Lung (tissue), 11 donors: ENCODE measurements at regions not wholly inside any gene's neighbourhood (a gene's known extent, or its start where the extent isn't known, plus 50 kb on each side); places are given as distances from the start of the nearest gene placed in this dataset.
A peak's percentile ranks its signal among the peaks of the same experiment; 100 is the strongest.

ENCODE experiments used
- ATAC-seq: fragments of 200-7000 bp; cut with Tn5 transposase; one replicate; pipeline ENCODE4 v1.9.1; 2020; ENCODE audit warnings: moderate number of reproducible peaks; ENCODE audit not compliant: insufficient read depth, low FRiP score
- DNase-seq, 3 donors: peaks; one replicate each; pipeline ENCODE4 v3.0.0-alpha.2; 2013 to 2017
- H3K27ac ChIP-seq, 2 donors: one replicate each; pipeline ENCODE4 v1.5.1; 2013; ENCODE audit warnings: mild to moderate bottlenecking in 2 of 2, moderate library complexity in 2 of 2, control low read depth in 1 of 2, inconsistent platforms in 1 of 2, low read depth in 1 of 2, low read length in 1 of 2
- H3K27me3 ChIP-seq, 3 donors: one replicate each; pipeline ENCODE4 v1.5.1; 2013; ENCODE audit warnings: low read length in 2 of 3; ENCODE audit not compliant: control insufficient read depth in 3 of 3, insufficient read depth in 3 of 3
- H3K36me3 ChIP-seq, 4 donors: one replicate each; pipeline ENCODE4 v1.5.1; 2013; ENCODE audit warnings: low read length in 4 of 4, mild to moderate bottlenecking in 1 of 4, moderate library complexity in 1 of 4; ENCODE audit not compliant: control insufficient read depth in 4 of 4, insufficient read depth in 4 of 4
- H3K4me1 ChIP-seq, 5 donors: one replicate each; pipeline ENCODE4 v1.5.1; 2013; ENCODE audit warnings: low read length in 5 of 5, mild to moderate bottlenecking in 2 of 5, moderate library complexity in 1 of 5; ENCODE audit not compliant: control insufficient read depth in 5 of 5, insufficient read depth in 5 of 5
- H3K4me3 ChIP-seq: one replicate; pipeline ENCODE4 v1.5.1; 2013; ENCODE audit warnings: mild to moderate bottlenecking, control low read depth, moderate library complexity
- H3K9ac ChIP-seq, 2 donors: one replicate each; pipeline ENCODE4 v1.5.1; 2013; ENCODE audit warnings: low read length in 2 of 2, control low read depth in 1 of 2; ENCODE audit not compliant: insufficient read depth in 1 of 2
- H3K9me3 ChIP-seq, 4 donors: one replicate each; pipeline ENCODE4 v1.5.1; 2013; ENCODE audit warnings: low read length in 3 of 4, mild to moderate bottlenecking in 1 of 4, moderate library complexity in 1 of 4; ENCODE audit not compliant: control insufficient read depth in 4 of 4, insufficient read depth in 3 of 4
- WGBS, 2 donors: extraction: QIAGEN DNeasy Blood & Tissue Kit; methylation state at CpG; one replicate each; pipeline ENCODE4 v1.1.7; 2013; 5-methylcytosine and 5-hydroxymethylcytosine counted together
- TF ChIP-seq, protein P1 (sequence below): IDR thresholded peaks from 2 replicates; pipeline ENCODE4 v1.5.1; 2012; ENCODE audit warnings: mild to moderate bottlenecking; ENCODE audit errors: control extremely low read depth, extremely low read depth
- donor health status: control.
- donor health status: control.
- donor health status: Bipolar disorder and iron deficiency.
- donor health status: healthy.
- donor health status: DM: yes; HTN: yes; CAD: no.

DNA sequence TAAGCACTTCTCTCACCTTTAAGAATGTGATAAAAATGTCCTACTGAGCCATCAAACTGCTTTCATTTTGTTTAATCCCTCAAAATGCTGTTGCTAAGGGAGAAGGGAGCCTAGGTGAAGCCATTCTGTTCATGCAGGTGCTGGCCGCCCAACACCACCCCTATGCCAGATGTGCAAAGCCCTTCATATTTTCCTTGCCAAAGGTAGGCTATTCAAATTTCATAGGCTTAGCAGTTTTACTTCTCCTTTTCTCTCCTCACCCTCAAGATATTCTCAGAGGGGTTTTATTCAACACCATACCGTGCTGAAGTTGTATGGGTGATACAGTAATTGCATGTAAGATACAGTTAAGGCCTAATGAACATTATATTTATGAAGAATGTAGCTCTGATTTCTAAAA lies 461.7 kb downstream of the GXYLT1 start:
- no peaks in the 10 kb centered on the region for H3K4me1 ChIP-seq
- H3K27me3 ChIP-seq = no peaks in the 10 kb centered on the region
- no peak overlapping the region for H3K4me3 ChIP-seq
- ATAC-seq = no peak
- TF ChIP-seq, protein P1, sequence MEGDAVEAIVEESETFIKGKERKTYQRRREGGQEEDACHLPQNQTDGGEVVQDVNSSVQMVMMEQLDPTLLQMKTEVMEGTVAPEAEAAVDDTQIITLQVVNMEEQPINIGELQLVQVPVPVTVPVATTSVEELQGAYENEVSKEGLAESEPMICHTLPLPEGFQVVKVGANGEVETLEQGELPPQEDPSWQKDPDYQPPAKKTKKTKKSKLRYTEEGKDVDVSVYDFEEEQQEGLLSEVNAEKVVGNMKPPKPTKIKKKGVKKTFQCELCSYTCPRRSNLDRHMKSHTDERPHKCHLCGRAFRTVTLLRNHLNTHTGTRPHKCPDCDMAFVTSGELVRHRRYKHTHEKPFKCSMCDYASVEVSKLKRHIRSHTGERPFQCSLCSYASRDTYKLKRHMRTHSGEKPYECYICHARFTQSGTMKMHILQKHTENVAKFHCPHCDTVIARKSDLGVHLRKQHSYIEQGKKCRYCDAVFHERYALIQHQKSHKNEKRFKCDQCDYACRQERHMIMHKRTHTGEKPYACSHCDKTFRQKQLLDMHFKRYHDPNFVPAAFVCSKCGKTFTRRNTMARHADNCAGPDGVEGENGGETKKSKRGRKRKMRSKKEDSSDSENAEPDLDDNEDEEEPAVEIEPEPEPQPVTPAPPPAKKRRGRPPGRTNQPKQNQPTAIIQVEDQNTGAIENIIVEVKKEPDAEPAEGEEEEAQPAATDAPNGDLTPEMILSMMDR = no peak
- WGBS, 2 donors = 95 to 96% methylated on average over 2 of the region's 2 CpGs
- H3K27ac ChIP-seq = no peak overlapping the region
- H3K36me3 ChIP-seq = no peaks in the 10 kb centered on the region
- no peaks in the 10 kb centered on the region for H3K9me3 ChIP-seq
- H3K9ac ChIP-seq = no peak overlapping the region
- no peak for DNase-seq

DNA sequence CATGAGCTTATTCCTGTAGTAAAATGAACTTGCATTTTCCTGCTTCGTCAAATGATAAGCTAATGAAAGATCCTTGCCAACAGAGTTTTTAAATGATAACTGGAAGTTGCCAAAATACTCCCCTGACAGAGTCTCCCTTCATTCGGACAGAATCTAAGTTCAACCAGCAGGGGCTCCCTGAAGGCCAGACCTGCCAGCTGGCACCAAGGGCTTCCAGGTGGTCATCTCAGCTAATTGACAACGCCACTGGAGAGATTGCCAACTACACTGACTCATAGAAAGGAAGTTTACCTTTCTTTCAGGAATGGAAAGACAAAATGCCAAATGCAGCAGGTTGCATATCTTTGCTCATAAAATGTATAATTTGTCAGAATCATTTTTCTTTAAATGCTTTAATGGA lies 462.8 kb downstream of the GXYLT1 start:
- Histone ChIP-seq H3K27me3 (no peaks in the 10 kb centered on the region), H3K9me3 (no peaks in the 10 kb centered on the region), H3K27ac (no peak overlapping the region), H3K36me3 (no peaks in the 10 kb centered on the region), H3K4me1 (no peaks in the 10 kb centered on the region), H3K4me3 (no peak overlapping the region), H3K9ac (no peak overlapping the region)
- no peak for DNase-seq
- ATAC-seq = no peak
- TF ChIP-seq, protein P1 = no peak
- WGBS, 2 donors = 73 to 89% methylated on average over 3 of the region's 3 CpGs

DNA sequence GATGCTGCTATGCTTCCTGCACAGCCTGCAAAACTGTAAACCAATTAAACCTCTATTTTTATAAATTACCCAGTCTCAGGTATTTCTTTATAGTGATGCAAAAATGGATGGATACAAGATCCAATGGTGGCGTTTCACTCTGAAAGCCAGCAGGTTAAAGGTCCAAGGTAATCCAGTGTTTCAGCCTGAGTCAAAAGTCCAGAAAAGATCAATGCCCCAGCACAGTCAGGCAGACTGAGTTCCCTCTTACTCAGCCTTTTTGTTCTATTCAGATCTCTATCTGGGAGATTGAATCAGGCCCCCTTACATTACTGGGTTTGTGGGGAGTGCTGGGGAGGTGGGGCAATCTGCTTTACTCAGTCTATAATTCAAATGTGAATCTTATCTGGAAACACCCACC lies 464.5 kb downstream of the GXYLT1 start:
- H3K9ac ChIP-seq = no peak overlapping the region
- DNase-seq (no peak), ATAC-seq (no peak)
- H3K4me3 ChIP-seq = no peak overlapping the region
- no peaks in the 10 kb centered on the region for H3K27me3 ChIP-seq
- H3K36me3 ChIP-seq = no peaks in the 10 kb centered on the region
- 79 to 93% methylated on average over 1 of the region's 1 CpG for WGBS, 2 donors
- no peak overlapping the region for H3K27ac ChIP-seq
- H3K4me1 ChIP-seq = no peaks in the 10 kb centered on the region
- TF ChIP-seq, protein P1 = no peak
- H3K9me3 ChIP-seq = no peaks in the 10 kb centered on the region

DNA sequence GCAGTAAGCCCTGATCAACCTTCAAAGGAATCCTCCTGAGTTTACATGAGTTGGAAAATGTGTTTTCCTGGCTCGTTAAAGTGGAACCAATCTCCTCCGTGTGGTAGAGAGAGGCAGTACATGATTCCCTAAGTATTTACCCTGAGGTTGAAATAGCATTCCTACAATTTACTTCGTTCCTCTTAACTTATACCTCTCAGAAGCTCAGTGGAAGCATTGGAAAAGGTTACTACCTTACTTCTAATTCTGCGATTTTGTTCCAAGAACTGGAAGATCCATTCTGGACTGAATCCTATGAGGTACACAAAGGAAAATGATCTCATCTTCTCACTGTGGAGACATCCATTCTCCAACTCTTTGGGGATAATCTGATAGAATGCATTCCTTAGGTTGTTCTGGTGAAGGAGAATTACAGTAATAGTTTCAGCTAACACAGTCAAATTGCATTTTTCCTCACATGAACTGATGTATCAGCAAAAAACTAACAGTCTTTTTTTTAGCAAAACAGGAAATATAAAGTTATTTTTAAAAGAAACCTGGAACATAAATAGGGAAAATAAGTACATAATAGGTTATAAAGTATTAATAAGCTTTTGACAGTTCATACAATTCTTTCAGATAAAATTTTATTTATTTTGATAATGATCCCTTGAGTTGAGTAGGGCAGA lies 475.6 kb downstream of the PDZRN4 start:
- DNase-seq (peak in 2 of 3 donors; percentile 44 to 54), ATAC-seq (peak; percentile 62)
- no peaks in the 10 kb centered on the region for H3K36me3 ChIP-seq
- no peak overlapping the region for H3K4me3 ChIP-seq
- no peak overlapping the region for H3K9ac ChIP-seq
- 29 to 39% methylated on average over 4 of the region's 4 CpGs for WGBS, 2 donors
- H3K4me1 ChIP-seq = no peaks in the 10 kb centered on the region
- H3K27me3 ChIP-seq = no peaks in the 10 kb centered on the region
- TF ChIP-seq, protein P1 = peak; percentile 14
- H3K9me3 ChIP-seq = no peaks in the 10 kb centered on the region
- no peak overlapping the region for H3K27ac ChIP-seq
